RPMI7951 (cell line): ENCODE measurements at regions not wholly inside any gene's neighbourhood (a gene's known extent, or its start where the extent isn't known, plus 50 kb on each side); places are given as distances from the start of the nearest gene placed in this dataset.

ENCODE experiments used
- DNase-seq: peaks from one replicate; pipeline ENCODE4 v3.0.0-alpha.2; 2012; ENCODE audit warnings: low read depth

DNA sequence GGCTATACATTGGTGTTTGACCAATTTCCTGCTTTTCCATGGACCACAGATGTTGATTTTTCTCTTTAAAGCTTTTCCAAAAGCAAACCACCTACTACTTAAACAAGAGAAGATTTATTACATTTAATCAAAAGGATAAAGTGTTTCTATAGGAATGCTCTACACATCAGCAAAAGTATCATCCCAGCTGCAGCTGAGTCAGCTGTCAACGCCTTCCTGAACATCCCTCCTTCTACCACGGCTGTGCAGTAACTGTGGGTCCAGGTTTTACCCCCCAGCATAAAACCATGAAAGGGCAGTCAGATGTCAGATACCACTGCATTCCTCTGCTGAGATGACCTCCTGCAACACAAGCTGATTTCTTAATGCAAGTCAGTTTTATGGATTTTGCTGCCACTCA lies 524.5 kb upstream of the MEX3C start:
- DNase-seq = no peak

DNA sequence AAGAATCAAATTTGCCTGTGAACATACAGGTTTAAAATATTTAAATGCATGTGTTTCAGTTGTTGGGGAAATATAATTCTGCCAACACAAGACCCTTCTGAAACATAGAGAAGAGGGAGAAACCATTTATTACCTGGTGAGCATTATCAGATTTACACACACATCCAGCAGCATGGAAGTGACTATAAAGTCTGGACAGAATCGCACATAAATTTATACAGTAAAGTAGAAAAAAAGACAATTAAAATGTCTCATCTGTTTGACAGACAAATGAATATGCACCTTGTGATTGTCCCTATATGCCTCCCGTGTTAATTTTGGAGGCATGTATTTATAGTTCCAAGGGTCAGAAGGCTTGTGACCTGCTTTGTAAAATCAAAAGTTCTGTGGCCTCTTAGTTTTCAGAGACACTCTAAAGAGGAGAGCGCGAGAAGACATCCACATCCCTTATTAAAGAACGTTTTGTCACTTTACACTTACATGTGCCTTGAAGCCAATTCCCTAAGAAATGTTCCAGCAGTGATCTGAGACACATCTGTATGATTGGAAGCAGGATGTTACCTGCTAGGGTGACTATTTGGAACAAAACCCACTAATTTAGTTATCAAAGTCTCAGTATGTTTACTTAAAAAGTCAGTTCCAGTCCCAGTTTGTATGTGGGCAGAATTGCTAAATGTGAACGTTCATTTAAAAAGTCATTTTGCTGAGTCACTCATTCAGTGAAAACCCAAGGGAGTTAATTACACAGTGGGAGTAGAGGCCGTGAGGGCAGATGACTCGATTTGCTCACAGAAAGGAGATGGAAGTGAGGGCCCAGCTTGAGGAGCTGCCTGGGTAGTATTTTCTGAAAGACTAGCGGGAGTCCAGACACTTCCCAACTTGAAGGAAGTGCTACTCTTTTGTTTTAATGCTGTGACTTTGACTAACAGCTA lies 527.6 kb upstream of the MEX3C start:
- no peak for DNase-seq

DNA sequence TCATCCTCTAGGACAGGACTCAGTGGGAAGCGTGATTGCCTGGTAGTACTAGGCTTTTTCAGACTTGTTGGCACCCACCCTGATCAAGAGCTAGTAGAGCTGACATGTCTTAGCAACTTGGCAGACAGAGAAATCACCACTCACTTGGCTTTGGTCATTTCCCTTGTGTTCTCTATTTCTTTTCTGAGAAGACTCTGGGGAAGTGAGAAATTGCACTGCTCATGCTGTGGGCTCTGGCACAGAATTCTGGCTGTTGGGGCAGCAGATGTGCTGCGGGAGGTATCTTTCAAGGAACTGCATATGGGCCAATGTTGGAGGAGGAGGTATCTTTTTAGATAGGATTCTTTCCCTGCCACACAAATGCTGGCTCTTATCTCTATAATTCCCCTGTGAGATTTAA lies 529.1 kb upstream of the MEX3C start:
- no peak for DNase-seq

DNA sequence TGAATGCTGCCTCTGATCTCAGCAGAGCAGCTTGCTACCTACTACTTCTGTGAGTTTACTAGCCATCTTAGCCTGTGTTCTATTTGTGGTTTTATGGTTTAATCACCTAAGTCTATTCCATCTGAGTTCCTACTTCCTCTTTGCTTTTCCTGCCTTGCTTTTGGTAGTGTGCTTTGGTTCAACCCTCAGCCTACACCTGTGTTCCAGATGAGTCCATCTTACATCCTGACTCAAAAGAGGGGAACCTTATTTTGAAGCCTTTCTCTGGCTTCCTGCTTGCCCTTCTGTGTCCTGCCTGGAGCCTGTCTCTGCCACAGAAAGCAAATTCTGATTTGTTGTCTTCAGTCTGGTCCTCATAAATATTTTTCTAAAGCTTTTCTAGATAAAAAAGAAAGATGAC lies 530.3 kb upstream of the MEX3C start:
- DNase-seq = no peak

DNA sequence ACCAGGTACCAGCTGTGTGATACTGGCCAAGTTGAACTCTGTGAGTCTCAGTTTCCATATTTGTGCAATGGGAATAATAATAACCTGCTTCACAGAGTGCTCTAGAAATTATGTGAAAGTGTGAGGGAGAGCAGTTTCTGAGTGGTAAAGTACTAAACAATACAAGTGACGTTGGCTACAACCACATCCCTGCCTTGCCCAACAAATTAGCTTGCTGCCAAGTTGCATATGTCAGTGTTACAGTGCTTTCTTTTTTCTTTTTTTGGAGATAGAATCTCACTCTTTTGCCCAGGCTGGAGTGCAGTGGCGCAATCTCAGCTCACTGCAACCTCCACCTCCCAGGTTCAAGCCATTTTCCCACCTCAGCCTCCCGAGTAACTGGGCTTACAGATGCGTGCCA lies 533.6 kb upstream of the MEX3C start:
- DNase-seq = no peak

DNA sequence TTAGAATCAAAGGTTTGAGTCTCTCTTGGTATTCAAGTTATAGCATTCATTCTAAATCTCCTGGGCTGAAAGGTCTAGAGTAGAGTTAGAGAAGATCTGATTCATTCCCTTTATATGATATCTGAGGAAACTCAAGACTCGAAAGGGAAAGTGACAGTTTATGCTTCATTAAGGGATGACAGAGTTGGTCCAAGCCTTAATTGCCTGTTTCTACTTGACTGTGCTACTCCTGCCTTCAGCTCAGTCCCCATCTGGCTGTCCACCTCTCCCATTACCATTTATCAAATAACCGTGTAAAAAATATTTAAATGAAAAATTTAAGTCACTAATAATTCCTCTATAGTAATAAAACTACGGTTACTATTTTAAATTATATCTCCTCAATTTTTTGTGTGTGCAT lies 537.1 kb upstream of the MEX3C start:
- no peak for DNase-seq

DNA sequence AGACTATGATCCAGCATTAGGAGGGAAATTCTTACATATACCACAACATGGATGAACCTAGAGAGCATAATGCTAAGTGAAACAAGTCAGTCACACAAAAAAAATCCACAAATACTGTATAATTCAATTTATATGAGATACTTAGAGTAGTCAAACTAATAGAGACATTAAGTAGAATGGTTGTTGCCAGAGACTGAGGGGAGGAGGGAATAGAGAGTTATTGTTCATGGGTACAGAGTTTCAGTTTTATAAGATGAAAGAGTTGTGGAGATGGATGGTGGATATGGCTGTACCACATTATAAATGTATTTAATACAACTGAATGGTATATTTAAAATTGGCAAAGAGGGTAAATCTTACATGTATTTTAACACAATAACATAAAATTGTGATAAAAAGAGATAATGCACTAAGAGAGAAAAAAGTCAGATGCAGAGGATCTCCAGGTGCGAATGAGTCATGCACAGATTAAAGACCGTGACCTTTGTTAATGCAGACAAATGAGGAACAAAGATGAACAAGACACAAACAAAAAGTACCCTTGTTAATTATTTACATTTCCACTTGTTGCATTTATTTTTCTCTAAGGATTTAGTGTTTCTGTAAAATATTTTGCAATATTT lies 541.7 kb upstream of the MEX3C start:
- DNase-seq = no peak

DNA sequence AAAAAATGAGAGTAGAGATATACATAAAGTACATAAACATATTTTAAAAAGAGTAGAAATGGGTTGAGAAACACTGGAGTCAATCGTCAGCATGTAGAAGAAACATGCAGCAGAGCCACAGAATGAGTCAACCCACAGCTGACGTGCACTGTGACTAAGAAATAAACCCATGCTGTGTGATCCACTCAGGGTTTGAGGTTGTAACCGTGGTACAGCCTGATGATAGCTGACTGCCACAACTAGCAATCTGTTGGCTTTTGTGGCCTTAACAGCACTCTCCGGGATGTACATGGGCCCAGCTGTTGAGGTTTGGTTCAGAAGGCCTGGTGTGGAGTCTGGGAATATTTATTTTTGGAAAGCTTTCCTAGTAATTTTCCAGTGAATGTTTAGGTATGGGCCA lies 554.4 kb upstream of the MEX3C start:
- no peak for DNase-seq

DNA sequence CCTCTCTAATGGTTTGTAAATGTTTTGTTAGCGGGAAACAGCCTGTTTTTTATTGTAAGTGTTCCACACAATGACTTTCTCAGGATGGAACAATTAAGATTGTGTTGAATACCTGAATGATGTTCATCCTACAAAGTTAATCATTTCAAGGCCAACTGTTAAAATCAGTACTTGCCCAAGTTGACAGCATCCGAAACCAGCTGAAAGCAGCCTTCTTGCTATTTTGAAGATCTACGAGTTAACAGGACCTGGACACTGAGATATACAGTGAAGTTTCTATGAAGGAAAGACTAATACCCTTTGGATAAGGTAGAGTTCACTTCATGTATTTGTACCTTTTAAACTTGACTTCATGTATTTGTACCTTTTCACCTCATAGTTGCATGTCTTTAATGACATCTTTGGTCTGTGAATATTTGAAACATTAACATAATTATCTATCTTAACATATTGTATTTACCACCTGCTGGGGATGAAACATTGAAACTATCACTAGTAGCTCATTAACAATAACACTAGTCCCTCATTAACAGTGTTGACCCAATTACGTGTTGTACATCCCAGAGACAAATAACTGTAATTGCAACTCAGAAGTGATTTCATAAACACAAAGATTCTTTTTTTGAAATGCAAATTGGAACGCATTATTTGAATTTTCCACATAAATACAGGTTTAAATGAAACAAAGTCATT lies 556.0 kb upstream of the MEX3C start:
- DNase-seq = no peak

DNA sequence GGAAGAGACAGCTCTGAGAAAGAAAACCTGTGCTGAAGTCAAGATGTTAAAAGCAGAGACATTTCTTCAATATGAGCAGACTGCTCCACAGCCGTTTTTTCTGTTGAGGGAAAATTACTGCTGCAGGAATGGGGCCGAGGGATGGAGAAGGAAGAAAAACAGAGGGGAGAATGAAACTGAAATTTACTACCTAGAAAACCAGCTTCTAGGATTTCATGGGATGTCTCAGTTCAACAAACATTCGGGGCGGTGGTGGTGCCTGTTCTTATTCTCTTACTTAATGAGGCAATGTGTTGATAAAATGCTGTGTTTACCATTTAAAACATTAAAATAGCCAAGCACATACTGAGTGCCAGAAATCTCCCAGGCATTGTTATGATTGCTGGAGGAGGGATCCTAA lies 557.1 kb upstream of the MEX3C start:
- DNase-seq = no peak

DNA sequence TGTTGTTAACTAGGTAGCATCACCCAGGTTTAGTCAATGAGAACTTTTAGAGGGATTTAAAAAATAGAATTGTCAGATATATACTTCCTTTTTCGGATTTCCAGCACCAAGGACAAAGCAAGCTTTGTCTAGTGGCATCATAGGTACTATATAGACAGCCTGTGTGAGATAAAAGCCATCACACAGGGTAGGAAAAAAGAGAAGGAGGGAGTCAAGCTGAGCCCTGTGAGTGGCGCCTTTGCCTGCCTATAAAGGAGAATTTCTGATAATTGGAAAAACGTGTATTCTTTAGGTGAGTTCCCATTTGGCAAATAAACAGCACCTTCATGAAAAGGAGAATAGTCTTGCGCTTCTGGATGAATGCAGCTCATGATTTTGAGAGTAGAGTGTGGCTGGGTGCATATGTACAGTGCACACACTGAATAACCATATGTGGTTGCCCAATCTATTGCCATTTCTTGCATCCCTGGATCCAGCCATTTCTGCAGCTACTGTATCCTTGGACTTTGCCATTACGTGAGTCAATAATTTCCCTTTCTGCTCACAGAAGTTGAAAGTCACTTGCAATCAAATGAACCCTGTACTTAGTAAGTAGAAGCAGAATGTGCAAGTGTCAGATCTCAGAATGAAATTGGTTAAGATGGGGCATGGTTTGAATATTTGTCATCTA lies 559.9 kb upstream of the MEX3C start:
- no peak for DNase-seq

DNA sequence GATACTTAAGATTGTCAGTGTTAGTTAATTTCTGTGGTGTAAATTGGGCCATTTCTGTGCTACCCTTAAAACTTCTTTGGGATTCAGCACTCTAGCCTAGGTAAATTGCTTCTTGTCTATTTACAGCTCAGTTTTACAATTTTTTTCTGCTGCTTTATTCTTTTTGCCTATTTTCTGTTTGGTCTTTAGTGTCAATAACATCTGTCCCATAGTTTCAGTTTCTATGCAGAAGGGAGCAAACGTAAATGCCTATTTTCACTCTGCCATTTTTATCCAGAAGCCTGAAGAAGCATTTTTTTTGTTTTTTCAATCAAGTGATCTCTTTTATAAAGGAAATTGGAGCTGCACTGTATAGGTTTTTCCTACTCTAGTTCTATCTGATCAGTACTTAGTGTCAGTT lies 564.9 kb upstream of the MEX3C start:
- DNase-seq = no peak

DNA sequence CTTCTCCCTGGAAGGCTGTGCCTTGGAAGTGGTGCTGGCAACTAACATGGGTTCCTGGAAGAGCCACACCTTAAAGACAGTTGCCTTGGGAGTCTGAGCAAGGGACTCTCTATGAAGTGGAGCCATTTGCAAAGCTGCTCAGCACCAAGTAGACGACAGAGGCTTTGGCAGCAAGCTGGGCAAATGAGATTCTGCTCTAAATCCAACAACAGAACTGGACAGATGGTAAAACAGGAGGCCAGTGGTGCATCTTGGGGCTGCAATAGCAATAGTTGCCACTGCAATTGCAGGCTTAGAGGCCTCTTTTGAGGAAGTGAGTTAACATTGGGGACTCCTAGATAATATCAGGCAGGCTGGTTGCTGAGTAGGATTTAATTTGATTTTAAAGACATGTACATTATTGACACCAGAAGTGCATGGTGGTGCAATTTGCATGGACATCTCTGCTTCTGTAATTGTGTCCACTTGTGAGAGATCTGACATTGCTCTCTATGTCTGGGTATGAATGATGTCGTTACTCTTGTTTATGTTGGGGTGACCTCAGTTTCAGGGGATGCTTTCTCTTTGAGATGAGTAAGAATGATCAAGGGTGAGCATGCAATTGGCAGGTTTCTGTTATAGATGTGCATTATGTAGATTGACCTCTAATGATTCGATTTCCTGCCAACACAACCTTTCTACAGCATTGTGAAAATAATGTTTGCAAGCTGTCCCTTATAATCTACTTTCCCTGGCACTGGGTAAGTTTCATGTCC lies 568.3 kb upstream of the MEX3C start:
- no peak for DNase-seq

DNA sequence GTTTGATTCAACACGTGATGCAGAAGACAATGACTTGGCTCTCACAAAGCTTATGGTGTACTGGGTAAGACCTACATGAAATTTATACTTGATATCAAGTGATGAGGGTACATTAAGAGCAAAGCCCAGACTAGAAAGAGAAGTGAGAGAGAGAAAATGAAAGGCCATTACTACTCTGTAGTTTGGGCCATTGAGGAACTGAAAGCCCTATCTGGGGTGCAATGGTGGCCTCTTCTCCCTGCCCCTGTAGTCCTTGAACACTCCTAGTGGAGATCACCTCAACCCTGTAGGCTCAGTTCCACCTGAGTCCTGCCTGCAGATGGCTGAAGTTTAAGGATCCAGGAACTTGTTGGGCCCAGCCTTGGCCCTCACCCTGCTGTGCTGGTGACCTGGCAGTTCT lies 569.8 kb upstream of the MEX3C start:
- DNase-seq = no peak

DNA sequence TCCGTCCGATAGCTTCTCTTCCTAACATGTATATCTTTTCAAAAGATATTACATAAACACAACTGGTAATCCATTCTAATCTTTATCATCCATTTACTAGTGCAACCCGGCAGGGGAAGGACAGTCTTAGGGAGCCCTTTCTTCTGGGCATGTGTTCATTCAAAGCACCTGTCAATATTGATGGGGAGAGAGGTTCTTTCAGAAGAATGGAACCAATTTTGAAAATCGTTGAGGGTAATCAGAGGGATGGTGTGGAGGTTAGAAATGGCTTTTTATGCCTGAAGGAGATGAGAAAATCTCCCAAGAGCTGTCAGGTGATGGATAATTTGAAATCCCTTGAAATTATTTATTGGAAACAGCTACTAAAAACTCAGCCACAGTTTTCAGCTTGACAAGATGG lies 561.9 kb upstream of the DCC start:
- no peak for DNase-seq

DNA sequence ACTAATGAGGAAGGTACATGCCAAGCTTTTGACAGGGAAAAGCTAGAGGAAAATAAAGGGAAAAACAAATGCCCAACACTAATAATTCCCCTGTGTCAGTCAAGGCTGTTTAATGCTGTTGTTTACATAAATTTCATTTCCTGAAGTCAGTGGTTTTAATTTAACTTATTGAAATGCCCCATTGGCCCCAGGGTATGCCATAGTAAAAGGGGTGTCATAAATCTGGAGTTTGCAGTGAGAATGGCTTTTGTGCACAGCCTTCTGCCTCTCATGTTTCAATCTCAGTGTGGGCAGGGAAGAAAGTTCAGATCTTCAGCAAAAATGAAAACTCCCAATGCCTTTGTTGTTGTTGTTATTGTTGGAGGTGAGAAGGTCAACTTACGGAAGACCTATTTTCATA lies 550.1 kb upstream of the DCC start:
- DNase-seq = no peak

DNA sequence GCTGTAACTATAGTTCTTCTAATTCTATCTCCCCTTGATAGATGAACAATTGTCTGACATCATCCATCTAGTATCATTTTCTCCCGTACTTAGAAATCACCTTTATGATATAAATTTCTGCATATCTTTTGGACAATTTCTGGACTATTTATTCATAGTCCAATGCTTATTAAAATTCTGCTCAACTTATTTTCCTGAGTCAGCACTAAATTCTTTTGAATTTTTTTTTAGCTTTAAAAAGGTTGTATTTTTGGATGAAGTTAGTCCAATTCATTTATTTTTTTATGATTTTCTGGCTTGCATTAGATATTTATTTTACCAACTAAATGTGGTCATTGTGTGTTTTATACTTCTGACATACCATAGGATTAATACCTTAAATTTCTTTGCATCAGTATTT lies 538.5 kb upstream of the DCC start:
- DNase-seq = no peak

DNA sequence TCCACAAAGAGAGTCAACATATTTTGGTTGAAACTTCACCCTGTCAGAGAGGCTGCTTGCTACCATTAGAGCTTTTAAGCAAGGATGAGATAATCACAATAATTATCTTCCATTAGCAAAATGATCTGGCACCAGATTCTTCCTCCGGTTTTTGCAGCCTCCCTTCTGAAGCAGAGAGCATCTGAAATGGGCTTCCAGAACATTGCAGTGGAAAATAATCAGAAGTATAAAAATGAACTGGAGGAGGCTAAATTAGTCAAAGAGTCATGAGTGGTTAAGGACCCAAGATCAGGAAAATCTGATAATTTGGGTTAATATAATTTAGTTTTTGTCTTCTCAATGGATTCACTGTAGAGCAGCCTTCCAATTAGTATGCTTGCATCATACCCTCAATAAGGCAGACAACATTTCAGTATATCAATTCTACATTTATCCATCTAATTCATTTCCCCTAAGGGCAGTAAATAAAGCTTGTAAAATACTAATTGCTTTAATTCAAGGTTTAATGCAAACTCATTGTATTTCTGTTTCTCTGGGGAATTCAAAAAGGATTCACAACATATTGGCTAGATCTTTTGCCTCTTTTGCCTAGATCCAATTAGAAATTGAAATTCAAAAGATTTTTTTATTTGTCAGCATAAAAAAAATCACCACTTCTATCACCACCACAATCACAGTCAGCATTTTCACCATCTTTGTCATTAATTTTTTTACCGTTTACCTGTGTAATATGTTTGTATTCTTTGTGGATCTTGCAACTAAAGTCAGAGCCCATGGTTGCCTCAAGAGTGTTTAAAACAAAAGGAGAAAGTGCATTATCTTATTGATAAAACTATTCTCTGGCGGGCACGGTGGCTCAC lies 537.2 kb upstream of the DCC start:
- no peak for DNase-seq

DNA sequence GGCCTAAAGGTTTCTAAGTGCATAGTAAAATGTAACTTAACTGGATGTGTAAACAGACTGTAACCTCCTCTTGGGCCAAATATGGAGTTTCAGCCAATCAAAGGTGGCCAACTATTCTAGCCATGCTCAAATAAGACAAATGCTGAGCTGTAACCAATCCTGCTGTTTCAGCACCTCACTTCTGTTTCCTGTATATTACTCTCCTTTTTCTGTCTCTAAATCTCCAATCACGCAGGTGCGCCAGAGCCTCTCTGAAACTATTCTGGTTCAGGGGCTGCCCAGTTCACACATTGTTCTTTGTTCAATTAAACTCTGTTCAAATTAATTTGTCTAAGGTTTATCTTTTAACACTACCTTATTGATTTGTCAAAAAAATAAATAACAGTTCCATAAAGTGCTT lies 532.7 kb upstream of the DCC start:
- DNase-seq = no peak

DNA sequence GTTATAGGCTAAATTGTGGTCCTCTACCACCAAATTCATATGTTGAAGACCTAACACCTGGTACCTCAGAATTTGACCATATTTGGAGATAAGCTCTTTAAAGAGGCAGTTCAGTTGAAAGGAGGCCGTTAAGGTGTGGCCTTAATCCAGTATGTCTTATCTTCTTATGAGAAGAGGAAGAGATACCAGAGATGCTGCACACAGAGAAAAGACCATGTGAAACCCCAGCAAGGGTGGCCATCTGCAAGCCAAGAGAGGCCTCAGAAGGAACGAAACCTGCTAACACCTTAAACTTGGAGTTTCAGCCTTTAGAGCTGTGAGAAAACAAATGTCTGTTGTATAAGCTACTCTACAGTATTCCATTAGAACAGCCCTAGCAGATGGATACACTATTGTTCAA lies 528.1 kb upstream of the DCC start:
- DNase-seq = no peak

DNA sequence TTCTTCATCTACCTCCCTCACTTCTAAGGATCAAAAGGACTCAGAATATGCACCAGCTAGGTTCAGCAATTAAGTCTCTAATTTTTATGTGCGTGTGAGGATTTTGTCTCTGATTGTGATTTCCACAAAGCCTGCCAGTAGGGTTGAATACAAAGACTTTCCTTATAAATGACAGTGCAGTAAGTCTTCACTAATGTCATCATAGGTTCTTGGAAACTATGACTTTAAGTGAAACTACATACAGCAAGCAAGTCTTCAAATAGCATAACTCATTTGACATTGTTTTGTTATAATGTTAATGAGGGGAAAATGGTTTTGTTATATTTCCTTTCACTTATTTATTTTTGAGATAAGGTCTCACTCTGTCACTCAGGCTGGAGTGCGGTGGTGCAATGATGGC lies 526.3 kb upstream of the DCC start:
- no peak for DNase-seq
